Dendritic cell treated with granulocyte-macrophage colony-stimulating factor and Interleukin-4, amounts not matched to agents 40 ng/mL and 50 ng/mL, for 4 days (primary cell): ENCODE measurements at regions not wholly inside any gene's neighbourhood (a gene's known extent, or its start where the extent isn't known, plus 50 kb on each side); places are given as distances from the start of the nearest gene placed in this dataset.
"Not testable (repeated sequence)": the region's sequence is repeated elsewhere in the genome, so short reads cannot be mapped to it uniquely, and the experiment has no call there.

ENCODE experiments used
- H3K27ac Mint-ChIP-seq: one replicate; pipeline ENCODE4 v1.8.0; 2022; ENCODE audit warnings: mild to moderate bottlenecking, mixed read lengths
- H3K27me3 Mint-ChIP-seq: one replicate; pipeline ENCODE4 v1.8.0; 2022; ENCODE audit warnings: mild to moderate bottlenecking, mixed read lengths
- H3K36me3 Mint-ChIP-seq: one replicate; pipeline ENCODE4 v1.8.0; 2022; ENCODE audit warnings: low read depth, mixed read lengths
- H3K4me1 Mint-ChIP-seq: one replicate; pipeline ENCODE4 v1.8.0; 2022; ENCODE audit warnings: low read depth, mixed read lengths
- H3K4me3 Mint-ChIP-seq: one replicate; pipeline ENCODE4 v1.8.0; 2022; ENCODE audit warnings: mild to moderate bottlenecking, moderate library complexity, mixed read lengths
- H3K9me3 Mint-ChIP-seq: one replicate; pipeline ENCODE4 v1.8.0; 2022; ENCODE audit warnings: mixed read lengths
- intact Hi-C: fragments of 100-400 bp; cut with micrococcal nuclease; formaldehyde crosslinking; loops from one replicate; pipeline ENCODE4 v1.15.0; 2022

DNA sequence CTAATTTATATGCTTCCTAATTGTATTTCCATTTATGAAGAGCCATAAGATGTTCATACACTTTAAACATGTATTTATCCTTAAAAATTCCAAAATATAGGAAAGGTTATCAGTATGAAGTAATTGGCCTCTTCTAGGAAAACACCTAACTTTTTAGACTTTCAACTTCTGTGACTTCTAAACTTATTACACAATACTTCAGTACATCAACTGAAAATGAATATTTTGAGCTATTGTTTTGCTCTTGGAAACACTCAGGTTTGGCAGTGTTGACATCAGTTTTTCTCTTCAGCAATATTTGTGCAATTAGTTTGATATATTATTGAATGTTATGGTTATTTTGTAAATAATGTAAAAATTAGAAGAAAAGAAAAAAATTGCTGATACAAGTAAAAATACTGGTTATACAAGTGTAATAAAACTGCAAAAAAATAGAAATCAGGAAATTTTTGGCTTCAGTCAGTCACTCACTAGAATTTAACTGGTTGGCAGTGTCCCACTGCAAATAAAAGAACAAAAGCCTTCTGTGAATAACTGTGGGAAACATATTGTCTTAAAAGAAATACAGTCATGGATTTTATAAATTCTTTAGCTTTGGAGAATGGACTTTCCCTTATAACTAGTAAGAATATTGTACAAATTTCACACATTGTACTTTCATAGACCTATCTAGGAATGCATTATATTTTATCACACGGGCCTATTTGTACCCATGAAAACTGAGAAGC lies 635.9 kb downstream of the TLE1 start:
- intact Hi-C loops, result no loop called here
- peaks cover 6% of the 10 kb centered on the region for H3K4me1 Mint-ChIP-seq
- H3K27me3 Mint-ChIP-seq, result no peaks in the 10 kb centered on the region
- no peak overlapping the region for H3K27ac Mint-ChIP-seq
- no peaks in the 10 kb centered on the region for H3K36me3 Mint-ChIP-seq
- H3K9me3 Mint-ChIP-seq, result peaks cover 6% of the 10 kb centered on the region
- no peak overlapping the region for H3K4me3 Mint-ChIP-seq

DNA sequence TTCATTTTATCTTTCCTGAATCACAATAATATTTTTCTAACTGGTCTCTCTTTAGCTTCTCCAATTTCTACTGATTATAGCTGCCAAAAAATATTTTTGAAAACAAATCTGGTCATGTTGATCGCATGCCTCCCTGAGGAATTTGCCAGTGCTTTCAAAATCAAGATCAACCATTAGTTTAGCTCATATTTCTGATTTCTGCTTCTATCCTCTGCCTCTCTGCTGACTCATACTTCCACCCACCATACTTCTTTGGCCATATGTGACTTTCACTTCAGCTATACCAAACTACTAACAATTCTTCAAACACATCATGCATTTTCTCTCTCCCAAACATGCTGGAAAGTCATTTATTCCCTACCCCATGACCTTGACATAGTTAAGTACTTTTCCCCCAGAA lies 636.5 kb downstream of the TLE1 start:
- H3K9me3 Mint-ChIP-seq, result peaks cover 6% of the 10 kb centered on the region
- H3K4me1 Mint-ChIP-seq, result peaks cover 6% of the 10 kb centered on the region
- H3K27ac Mint-ChIP-seq, result no peak overlapping the region
- H3K4me3 Mint-ChIP-seq, result no peak overlapping the region
- no peaks in the 10 kb centered on the region for H3K36me3 Mint-ChIP-seq
- no peaks in the 10 kb centered on the region for H3K27me3 Mint-ChIP-seq
- intact Hi-C loops, result no loop called here

DNA sequence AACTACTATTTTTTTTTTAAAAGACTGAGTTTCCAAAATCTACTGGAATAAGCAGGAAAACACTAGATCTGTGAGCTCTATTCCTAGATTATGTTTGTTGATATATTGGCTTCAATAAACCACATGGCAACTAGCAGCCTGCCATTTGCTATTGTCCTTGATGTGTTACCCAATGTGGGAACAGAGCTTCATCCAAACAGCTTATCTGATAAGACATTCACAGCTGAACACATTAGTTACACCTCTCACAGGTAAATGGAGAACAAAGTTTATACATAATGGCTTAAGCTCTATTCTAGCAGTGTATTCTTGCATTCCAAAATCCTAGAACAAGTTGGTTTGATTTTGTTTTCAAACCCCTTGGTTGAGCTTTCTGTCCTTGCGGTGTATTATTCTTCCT lies 642.1 kb downstream of the TLE1 start:
- Mint-ChIP-seq H3K27me3 (no peaks in the 10 kb centered on the region), H3K4me1 (no peaks in the 10 kb centered on the region), H3K36me3 (no peaks in the 10 kb centered on the region), H3K9me3 (peaks cover under 1% of the 10 kb centered on the region), H3K4me3 (no peak overlapping the region), H3K27ac (no peak overlapping the region)
- intact Hi-C loops, result no loop called here

DNA sequence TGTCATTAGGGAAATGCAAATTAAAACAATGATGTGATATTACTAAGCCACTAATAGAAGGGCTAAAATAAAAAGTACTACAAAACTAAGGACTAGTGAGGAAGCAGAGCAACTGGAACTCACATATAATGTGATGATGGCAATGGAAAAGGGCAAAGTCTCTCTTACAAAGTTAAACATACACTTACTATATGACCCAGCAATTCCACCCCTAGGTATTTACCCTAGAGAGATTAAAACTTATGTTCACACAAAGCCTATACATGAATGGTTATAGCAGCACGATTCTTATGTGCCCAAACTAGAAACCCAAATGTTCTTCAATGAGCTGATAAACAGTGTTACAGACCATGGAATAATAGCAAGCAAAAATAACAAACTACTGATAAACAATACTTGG lies 643.7 kb downstream of the TLE1 start:
- Mint-ChIP-seq H3K9me3 (no peaks in the 10 kb centered on the region), H3K27ac (no peak overlapping the region), H3K36me3 (no peaks in the 10 kb centered on the region), H3K4me3 (no peak overlapping the region), H3K4me1 (no peaks in the 10 kb centered on the region), H3K27me3 (no peaks in the 10 kb centered on the region)
- intact Hi-C loops, result no loop called here

DNA sequence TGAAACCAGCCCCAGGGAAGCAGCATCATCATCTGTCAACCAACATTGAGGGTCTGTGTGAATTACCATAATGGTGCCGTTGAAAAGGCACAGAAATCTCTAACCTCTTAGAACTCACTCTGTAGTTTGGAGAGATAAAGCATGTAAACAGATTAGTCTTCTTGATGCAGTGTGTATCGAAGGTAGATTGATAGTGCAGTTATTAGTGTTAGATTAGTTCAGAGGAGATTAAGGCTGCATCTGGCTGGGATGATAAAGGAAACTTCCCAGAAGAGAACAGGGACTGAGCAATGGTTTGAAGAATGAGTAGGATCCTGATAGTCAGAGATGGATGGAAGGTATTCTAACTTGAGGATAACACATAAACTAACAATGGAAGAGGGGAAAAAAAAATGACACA lies 651.5 kb downstream of the TLE1 start:
- intact Hi-C loops, result no loop called here
- H3K4me3 Mint-ChIP-seq, result no peak overlapping the region
- peaks cover 1% of the 10 kb centered on the region for H3K27me3 Mint-ChIP-seq
- H3K9me3 Mint-ChIP-seq, result no peaks in the 10 kb centered on the region
- no peak overlapping the region for H3K27ac Mint-ChIP-seq
- H3K36me3 Mint-ChIP-seq, result no peaks in the 10 kb centered on the region
- no peaks in the 10 kb centered on the region for H3K4me1 Mint-ChIP-seq

DNA sequence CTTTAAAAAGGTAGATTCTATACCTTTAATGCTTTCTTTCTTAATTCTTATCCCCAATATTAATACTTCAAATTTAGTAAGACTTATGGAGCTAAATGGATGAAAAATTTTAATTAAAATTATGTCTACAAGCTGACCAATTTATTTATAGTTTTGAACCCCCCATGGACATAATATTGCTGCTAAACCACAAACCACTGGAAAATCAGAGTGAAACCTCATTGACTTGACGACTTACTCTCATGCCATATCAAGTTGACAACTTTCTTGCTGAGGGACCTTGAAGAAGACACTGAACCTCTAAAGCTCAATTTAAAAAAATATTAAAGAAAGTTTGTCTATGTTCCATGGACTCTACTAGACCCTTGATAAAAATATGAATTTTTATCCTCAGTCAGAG lies 653.7 kb downstream of the TLE1 start:
- intact Hi-C loops, result no loop called here
- no peaks in the 10 kb centered on the region for H3K4me1 Mint-ChIP-seq
- H3K9me3 Mint-ChIP-seq, result no peaks in the 10 kb centered on the region
- no peaks in the 10 kb centered on the region for H3K36me3 Mint-ChIP-seq
- H3K4me3 Mint-ChIP-seq, result no peak overlapping the region
- H3K27me3 Mint-ChIP-seq, result peaks cover 1% of the 10 kb centered on the region
- H3K27ac Mint-ChIP-seq, result no peak overlapping the region

DNA sequence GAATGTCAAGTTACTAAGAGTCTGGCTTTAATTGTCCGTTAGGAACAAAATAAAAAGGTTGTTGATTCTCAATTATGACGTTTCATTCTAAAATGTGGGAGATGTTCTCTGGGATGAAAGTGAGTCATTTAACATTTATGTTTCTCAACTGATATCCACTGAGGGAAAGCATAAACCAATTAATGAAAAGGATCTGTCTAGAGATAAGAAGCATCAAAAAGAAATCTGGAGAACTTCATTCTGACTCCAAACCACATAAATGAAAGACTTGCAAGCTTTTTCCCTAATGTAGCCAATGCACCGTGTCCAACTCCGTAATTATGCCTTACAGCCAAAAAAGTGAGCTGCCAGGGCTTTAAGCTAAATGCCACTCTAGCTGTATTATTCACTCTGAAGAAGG lies 654.2 kb downstream of the TLE1 start:
- Mint-ChIP-seq H3K27me3 (peaks cover 1% of the 10 kb centered on the region), H3K4me1 (no peaks in the 10 kb centered on the region), H3K36me3 (no peaks in the 10 kb centered on the region), H3K27ac (no peak overlapping the region), H3K9me3 (no peaks in the 10 kb centered on the region), H3K4me3 (no peak overlapping the region)
- intact Hi-C loops, result no loop called here

DNA sequence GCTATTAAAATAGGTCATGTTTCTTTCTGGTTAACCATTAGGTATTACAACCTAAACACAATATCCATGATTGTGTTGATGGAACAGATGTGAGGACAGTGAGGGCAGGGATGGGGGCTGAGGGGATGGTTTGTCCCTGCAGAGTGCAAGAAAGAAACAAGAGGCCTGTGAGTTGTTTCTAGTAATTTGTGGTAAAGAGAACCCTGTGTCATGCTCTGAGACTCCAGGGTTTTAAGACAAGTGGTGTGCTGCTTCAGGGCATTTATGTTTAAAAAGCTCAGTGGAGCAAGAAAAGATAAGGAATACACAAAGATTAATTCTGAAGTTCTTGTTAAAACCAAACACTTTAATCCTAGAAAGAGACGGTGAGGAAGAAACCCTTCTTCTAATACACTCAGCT lies 656.5 kb downstream of the TLE1 start:
- Mint-ChIP-seq H3K27me3 (no peaks in the 10 kb centered on the region), H3K27ac (no peak overlapping the region), H3K4me3 (no peak overlapping the region), H3K4me1 (no peaks in the 10 kb centered on the region), H3K9me3 (no peaks in the 10 kb centered on the region), H3K36me3 (no peaks in the 10 kb centered on the region)
- intact Hi-C loops, result no loop called here

DNA sequence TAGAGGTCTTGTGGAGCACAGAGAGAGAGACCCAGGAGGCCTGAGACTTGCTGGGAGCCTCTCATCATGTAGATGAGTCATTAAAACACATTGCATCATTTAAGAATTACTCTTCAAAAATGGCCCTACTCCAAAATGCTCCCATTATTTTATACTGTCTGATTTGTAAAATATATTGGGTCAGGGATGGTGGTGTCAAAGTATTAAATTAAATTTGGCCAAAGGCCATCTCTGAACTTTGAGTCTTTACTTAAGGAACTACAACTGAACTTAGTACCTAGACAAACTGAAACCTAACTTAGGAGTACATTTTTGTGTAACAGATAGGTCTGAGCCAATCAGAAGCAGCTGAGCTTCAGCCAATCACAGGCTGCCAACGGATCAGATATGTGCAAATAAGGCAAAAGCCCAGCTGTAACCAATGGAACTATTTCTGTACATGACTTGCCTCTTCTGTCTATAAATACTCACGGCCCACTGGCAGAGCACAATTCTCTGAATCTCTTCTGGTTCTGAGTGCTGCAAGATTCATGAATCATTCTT lies 657.2 kb downstream of the TLE1 start:
- intact Hi-C loops, result no loop called here
- no peaks in the 10 kb centered on the region for H3K4me1 Mint-ChIP-seq
- H3K27me3 Mint-ChIP-seq, result no peaks in the 10 kb centered on the region
- no peaks in the 10 kb centered on the region for H3K9me3 Mint-ChIP-seq
- H3K36me3 Mint-ChIP-seq, result no peaks in the 10 kb centered on the region
- no peak overlapping the region for H3K27ac Mint-ChIP-seq
- no peak overlapping the region for H3K4me3 Mint-ChIP-seq

DNA sequence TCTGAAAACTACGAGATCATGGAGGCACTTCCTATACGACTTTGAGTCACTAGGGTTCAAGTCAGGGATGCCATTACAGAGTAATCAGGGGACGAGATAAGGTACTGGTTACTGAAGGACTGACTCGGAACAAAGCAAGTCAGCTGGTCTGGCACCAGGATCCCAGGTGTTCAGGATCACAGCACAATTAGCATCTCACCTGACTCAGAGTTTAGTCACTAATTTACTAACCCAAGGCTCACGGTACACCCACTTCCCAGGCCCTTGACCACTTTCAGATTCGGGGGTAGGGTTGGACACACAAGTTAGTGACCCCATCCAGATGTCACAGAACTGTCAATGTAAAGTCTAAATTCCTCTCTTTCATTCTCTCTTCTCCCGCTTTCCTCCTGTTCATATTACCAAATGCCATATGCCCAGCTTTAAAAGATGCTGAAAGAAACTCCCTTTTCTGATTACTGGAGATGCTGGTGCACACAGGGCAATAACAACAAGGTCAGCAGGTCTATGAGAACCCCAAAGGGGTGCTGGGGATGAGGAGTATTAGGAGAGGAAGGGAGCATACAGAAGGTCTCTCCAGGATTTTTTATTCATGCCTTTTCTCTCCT lies 657.8 kb downstream of the TLE1 start:
- no peaks in the 10 kb centered on the region for H3K4me1 Mint-ChIP-seq
- H3K27me3 Mint-ChIP-seq, result no peaks in the 10 kb centered on the region
- intact Hi-C loops, result no loop called here
- H3K27ac Mint-ChIP-seq, result no peak overlapping the region
- no peaks in the 10 kb centered on the region for H3K9me3 Mint-ChIP-seq
- no peaks in the 10 kb centered on the region for H3K36me3 Mint-ChIP-seq
- no peak overlapping the region for H3K4me3 Mint-ChIP-seq

DNA sequence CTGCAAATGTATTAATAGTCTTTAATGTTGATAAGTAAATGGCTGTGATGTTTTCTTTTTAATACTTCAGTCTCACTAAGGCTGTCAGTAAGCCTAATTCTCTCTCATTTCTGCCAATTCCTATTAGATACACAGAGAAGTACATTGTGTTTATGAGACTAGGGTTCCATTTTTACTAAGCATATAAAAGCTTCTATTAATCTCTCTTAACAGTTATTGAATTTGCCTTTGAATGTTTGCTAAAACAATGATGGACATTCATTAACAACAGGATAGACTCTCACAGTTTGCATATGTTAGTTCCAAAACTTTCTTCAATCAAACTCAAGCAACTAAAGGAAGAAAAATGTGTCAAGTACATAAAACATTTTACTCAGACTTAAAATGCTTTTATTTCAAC lies 659.3 kb downstream of the TLE1 start:
- no peak overlapping the region for H3K27ac Mint-ChIP-seq
- no peaks in the 10 kb centered on the region for H3K9me3 Mint-ChIP-seq
- no peaks in the 10 kb centered on the region for H3K36me3 Mint-ChIP-seq
- intact Hi-C loops, result no loop called here
- no peak overlapping the region for H3K4me3 Mint-ChIP-seq
- H3K4me1 Mint-ChIP-seq, result no peaks in the 10 kb centered on the region
- no peaks in the 10 kb centered on the region for H3K27me3 Mint-ChIP-seq

DNA sequence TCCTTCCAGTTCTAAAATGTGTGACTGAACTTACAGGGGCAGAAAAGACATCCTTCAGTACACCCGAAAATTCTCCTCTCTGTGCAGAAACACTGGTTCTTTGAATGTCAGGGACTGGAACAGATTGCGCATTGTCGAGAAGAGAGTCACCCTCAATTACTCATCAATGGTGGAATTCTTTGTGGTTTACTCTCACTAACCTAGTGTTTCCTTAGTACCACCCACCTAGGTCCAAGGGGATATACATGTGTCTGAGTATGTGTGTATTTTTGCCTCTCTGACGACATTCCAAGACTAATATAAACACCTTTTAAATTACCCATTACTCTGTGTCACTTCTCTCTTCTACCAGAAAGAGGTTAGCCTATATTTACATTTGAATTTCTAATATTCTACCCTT lies 660.8 kb downstream of the TLE1 start:
- no peaks in the 10 kb centered on the region for H3K4me1 Mint-ChIP-seq
- H3K4me3 Mint-ChIP-seq, result no peak overlapping the region
- no peaks in the 10 kb centered on the region for H3K27me3 Mint-ChIP-seq
- no peak overlapping the region for H3K27ac Mint-ChIP-seq
- no peaks in the 10 kb centered on the region for H3K9me3 Mint-ChIP-seq
- intact Hi-C loops, result no loop called here
- no peaks in the 10 kb centered on the region for H3K36me3 Mint-ChIP-seq

DNA sequence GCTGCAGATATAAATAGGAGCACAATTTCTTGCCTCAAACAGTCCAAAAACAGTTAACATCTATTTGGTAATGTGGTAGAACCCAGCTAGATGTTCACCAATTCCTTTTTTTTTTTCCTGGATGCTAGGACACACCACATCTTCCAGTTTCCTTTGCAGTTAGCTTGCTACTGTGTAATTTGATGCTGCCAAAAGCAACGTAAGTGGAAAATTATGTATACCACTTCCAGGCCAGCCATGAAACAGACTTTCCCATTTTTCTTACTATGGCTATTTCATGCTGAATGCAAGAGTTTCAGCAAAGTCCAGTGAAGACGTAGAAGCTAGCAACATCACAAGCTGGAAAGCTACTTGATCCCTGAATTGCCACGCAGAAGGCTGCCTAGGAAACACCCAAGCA lies 667.2 kb downstream of the TLE1 start:
- no peaks in the 10 kb centered on the region for H3K9me3 Mint-ChIP-seq
- no peaks in the 10 kb centered on the region for H3K36me3 Mint-ChIP-seq
- intact Hi-C loops, result no loop called here
- H3K4me1 Mint-ChIP-seq, result no peaks in the 10 kb centered on the region
- H3K27ac Mint-ChIP-seq, result no peak overlapping the region
- no peaks in the 10 kb centered on the region for H3K27me3 Mint-ChIP-seq
- H3K4me3 Mint-ChIP-seq, result no peak overlapping the region

DNA sequence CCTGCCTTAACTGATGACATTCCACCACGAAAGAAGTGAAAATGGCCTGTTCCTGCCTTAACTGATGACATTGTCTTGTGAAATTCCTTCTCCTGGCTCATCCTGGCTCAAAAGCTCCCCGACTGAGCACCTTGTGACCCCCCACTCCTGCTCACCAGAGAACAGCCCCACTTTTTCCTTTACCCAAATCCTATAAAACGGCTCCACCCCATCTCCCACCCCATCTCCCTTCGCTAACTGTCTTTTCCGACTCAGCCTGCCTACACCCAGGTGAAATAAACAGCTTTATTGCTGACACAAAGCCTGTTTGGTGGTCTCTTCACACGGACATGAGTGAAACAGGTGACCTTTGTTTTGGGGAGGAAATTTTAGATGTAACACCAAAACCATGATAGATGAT lies 674.4 kb downstream of the TLE1 start:
- H3K9me3 Mint-ChIP-seq, result peaks cover 45% of the 10 kb centered on the region
- H3K4me3 Mint-ChIP-seq, H3K27ac Mint-ChIP-seq, intact Hi-C loops, H3K4me1 Mint-ChIP-seq, H3K27me3 Mint-ChIP-seq, H3K36me3 Mint-ChIP-seq: not testable (repeated sequence)

DNA sequence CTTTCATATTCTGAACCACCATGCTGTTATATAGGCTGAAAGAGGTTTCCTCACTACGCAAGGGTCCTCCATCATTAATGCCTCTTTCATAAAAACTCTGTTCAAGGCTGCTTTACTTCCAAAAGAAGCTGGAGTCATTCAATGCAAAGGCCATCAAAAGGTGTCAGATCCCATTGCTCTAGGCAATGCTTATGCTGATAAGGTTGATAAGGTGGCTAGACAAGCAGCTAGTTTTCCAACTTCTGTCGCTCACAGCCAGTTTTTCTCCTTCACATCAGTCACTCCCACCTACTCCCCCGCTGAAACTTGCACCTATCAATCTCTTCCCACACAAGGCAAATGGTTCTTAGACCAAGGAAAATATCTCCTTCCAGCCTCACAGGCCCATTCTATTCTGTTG lies 676.2 kb downstream of the TLE1 start:
- intact Hi-C loops, H3K4me1 Mint-ChIP-seq, H3K36me3 Mint-ChIP-seq, H3K27ac Mint-ChIP-seq, H3K4me3 Mint-ChIP-seq, H3K27me3 Mint-ChIP-seq: not testable (repeated sequence)
- peaks cover 54% of the 10 kb centered on the region for H3K9me3 Mint-ChIP-seq
